Hematopoietic multipotent progenitor cell treated with erythropoietin and hydrocortisone succinate and interleukin-3 and kit ligand, for 8 days (in vitro differentiated cells): ENCODE measurements at regions not wholly inside any gene's neighbourhood (a gene's known extent, or its start where the extent isn't known, plus 50 kb on each side); places are given as distances from the start of the nearest gene placed in this dataset.
"Not testable (repeated sequence)": the region's sequence is repeated elsewhere in the genome, so short reads cannot be mapped to it uniquely, and the experiment has no call there.

ENCODE experiments used
- DNase-seq: peaks from one replicate; pipeline ENCODE4 v3.0.0-alpha.2; 2015

GRCh38 chr3:86887876-86888275 lies 103.1 kb downstream of the VGLL3 start:
- no peak for DNase-seq

GRCh38 chr3:86880066-86880465 lies 110.9 kb downstream of the VGLL3 start:
- no peak for DNase-seq

DNA sequence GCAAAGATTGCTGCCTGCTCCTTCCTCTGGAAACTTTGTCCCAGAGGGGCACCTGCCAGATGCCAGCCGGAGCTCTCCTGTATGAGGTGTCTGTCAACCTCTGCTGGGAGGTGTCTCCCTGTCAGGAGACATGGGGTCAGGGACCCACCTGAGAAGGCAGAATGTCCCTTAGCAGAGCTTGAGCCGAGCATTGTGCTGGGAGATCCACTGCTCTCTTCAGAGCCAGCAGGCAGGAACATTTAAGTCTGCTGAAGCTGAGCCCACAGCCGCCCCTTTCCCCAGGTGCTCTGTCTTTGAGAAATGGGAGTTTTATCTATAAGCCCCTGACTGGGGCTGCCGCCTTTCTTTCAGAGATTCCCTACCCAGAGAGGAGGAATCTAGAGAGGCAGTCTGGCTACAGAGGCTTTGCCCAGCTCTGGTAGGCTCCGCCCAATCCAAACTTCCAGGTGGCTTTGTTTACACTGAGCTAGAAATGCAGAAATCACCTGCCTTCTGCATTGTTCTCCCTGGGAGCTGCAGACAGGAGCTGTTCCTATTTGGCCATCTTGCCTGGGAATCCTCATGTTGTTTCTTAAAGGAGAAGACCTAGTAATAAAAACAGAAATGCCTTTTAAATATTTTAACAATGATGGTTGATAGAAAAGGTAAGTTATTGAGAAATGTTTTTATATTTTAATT lies 114.3 kb downstream of the VGLL3 start:
- DNase-seq = not testable (repeated sequence)

- not testable (repeated sequence) for DNase-seq
Measured at GRCh38 chr3:86874790-86875189, 116.2 kb downstream of the VGLL3 start.

DNA sequence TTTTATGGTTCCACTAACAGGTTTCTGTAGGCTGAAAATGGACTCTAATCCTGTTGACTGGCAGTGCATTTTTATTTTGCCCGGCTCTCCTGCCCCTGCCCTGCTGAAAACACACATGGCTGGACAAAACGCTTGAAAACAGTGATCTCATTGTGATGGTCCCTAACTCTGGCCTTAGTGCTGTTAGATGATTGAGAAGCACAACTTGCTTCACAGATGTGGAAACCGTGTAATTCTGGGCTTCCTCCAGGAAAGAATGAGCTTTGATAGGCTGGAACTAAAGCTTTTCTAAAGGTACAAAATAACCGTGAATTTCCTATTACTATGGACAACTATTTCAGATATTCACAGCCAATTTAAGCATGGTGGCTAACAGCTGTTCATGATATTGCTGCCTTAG lies 121.4 kb downstream of the VGLL3 start:
- DNase-seq = no peak

- no peak for DNase-seq
Measured at GRCh38 chr3:86867982-86868381, 123.0 kb downstream of the VGLL3 start.

DNA sequence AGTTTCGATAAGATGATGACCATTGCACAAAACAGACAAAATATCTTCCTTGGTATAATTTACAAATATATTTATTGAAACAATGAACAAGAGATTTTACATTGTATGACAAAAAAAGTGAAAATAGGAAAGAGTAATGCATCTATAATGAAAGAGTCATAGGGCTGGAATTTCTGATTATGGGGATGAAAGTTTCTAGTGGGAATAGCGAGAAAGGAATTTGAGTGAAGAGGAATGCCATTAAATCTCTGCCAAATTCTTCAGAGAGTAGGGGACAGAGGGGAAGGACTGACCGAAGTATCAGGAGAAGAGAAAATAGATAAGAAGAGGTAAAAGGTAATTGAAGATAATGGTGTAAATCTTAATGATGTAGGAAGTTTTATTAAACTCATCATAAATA lies 125.4 kb downstream of the VGLL3 start:
- no peak for DNase-seq

GRCh38 chr3:86856711-86857110 lies 134.2 kb downstream of the VGLL3 start:
- no peak for DNase-seq

GRCh38 chr3:86849991-86850390 lies 141.0 kb downstream of the VGLL3 start:
- no peak for DNase-seq

DNA sequence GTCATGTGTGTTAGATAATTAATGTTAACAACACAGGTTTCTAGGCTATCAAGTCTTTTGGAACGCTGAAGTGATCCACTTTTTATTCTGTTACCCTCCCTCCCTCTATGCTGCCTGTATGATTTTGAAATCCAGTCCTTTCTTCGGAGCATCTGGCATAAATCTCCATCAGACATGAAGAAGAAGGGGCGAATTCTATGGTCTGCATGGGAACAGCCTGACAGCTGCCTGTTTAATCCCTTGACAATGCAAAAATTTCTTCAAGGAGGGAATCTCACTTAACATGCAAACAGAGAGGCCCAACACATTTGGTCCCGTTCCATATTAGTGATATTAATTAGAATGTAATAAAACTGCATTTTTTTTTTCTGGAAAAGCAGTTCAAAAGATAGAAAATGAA lies 145.2 kb downstream of the VGLL3 start:
- no peak for DNase-seq

DNA sequence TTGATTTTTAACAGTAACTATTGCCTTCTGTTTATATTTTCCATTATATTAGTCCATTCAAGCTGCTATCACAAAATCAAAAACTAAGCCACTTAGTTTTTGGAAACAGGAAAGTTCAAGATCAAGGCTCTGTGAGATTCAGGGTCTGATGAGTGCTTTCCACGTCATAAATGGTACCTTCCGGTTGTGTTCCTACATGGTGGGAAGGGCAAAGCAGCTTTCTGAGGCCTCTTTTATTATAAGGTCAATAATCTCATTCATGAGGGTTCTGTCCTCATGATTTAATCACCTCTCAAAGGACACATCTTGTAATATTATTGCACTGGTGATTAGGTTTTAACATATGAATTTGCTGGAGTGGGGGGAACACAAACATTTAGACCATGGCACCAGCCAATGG lies 152.0 kb downstream of the VGLL3 start:
- DNase-seq = no peak

GRCh38 chr3:86837871-86838270 lies 153.1 kb downstream of the VGLL3 start:
- DNase-seq = no peak

DNA sequence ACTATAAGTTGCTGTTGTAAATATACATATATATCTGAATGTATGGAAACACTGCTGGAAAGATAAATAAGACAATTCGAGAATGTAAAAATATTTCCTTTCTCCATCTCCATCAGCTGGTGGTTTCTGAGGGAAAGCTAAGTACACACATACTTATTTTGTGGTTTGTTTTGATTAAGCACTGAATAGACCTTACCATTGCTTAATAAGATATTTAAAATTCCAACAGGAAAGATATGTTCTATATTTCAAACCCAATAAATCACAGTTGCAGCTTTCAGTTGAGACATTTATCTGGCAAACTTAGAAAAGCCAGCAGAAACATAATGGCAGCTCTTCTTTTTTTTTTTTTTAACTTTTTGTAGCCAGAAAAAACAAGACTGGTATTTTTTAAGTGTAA lies 160.4 kb downstream of the VGLL3 start:
- DNase-seq = no peak

GRCh38 chr3:86828751-86829150 lies 162.2 kb downstream of the VGLL3 start:
- DNase-seq = no peak

DNA sequence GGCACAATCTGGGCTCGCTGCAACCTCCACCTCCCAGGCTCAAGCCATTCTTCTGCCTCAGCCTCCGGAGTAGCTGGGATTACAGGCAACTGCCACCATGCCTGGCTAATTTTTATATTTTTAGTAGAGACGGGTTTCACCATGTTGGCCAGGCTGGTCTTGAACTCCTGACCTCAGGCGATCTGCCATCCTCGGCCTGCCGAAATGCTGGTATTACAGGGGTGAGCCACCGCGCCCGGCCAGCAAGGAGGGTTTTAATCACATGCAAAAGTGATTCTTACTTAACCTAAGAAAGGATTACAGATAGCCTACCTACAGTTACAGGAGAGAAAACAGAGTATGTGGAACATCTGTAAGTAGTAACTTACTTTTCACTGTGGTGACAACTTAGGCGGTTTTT lies 163.4 kb downstream of the VGLL3 start:
- not testable (repeated sequence) for DNase-seq

GRCh38 chr3:86826292-86826691 lies 164.7 kb downstream of the VGLL3 start:
- no peak for DNase-seq

GRCh38 chr3:86815880-86816279 lies 175.1 kb downstream of the VGLL3 start:
- DNase-seq = no peak

- no peak for DNase-seq
Measured at GRCh38 chr3:86814918-86815655, 175.9 kb downstream of the VGLL3 start.

- DNase-seq = no peak
Measured at GRCh38 chr3:86814321-86814720, 176.6 kb downstream of the VGLL3 start.

GRCh38 chr3:86801921-86802320 lies 189.0 kb downstream of the VGLL3 start:
- no peak for DNase-seq

DNA sequence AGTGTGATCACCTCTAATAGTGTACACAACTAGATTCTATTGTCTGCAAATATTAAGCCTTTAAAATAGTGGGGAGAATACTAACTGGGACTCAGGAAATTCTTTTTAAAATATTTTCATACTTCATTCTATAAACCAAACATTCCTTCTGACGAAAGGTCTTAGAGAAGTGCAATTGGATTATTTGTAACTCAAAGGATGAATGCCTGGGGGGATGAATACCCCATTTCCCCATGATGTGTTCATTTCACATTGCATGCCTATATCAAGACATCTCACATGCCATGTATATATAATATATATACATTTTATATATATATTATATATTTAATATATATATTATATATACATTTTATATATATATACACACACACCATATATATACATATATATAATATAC lies 189.9 kb downstream of the VGLL3 start:
- no peak for DNase-seq

- DNase-seq = no peak
Measured at GRCh38 chr3:86800116-86800515, 190.8 kb downstream of the VGLL3 start.

- DNase-seq = no peak
Measured at GRCh38 chr3:86797946-86798345, 193.0 kb downstream of the VGLL3 start.

DNA sequence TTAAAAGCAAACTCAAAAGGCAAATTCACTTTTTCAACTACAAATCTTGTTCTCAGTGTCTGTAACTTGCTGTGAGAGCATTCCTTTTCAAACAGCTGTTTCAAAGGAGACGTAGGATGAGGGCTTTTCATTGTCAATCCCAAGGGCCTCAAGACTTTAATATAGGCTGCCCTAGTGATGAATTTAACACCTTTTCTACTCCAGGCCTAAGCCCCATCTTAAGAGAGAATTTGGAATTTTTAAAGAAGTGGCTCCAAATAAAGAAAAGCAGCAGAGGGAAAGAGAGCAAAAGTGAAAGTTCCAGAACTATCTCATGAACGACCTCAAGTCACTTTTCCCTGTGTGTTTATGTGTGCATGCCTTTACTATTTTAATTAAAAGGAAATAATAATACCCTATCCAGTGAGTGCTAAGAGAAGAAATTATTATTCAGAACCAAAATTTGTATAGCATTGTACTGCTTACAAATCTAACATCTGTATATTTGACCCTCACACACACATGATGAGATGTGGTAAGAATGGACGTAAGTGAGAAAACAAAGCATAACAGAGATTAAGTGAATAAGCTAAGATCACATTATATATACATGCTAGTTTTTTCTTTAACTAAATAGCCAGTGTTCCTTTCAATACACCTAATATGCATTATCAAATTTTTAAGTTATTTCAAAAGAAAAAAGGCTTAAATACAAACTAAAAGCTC lies 196.4 kb downstream of the VGLL3 start:
- no peak for DNase-seq
